Coronary artery (tissue), 2 donors: ENCODE measurements at regions not wholly inside any gene's neighbourhood (a gene's known extent, or its start where the extent isn't known, plus 50 kb on each side); places are given as distances from the start of the nearest gene placed in this dataset.

Experiments
- DNase-seq: peaks from one replicate; pipeline ENCODE4 v3.0.0-alpha.2; 2017; ENCODE audit warnings: low spot score
- H3K27ac ChIP-seq, 2 donors: fragments of 200-600 bp; sonication (generic); one replicate each; pipeline ENCODE4 v1.5.1; 2016 to 2019
- H3K4me3 ChIP-seq: fragments of 200-600 bp; sonication (generic); 2 replicates; pipeline ENCODE4 v1.5.1; 2016; ENCODE audit warnings: mild to moderate bottlenecking, moderate library complexity
- TF ChIP-seq, protein P1 (sequence below): fragments of 200-600 bp; sonication (generic); IDR thresholded peaks from one replicate; pipeline ENCODE4 v1.5.1; 2019; ENCODE audit warnings: antibody characterized with exemption

DNA sequence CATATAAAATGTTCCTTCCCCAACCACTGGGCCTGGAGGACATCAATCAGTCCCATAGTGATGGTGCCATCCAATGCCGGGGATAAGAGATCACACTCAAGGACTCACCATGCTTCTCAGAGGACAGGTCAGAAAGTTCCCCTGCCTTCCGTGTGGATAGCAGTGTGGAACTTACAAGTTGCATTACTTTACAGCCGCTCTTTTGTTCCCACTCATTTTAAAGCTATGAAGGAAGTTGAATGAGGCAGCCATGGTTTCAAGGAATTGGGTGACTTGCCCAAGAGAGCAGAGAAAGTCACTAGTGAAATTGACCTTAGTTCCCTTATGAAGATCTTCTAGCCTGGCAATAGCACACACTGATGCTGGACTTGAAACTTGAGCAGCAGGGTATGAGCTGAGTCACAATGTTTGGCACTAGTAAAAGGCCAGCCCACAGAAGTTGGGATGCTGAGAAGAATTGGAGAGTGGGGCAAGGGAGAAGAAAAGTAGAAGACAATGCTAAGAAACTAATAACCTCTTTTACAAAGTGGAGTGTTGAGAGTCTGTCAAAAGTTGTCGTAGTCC, 78.7 kb downstream of the CXCL12 start:
- TF ChIP-seq, protein P1, sequence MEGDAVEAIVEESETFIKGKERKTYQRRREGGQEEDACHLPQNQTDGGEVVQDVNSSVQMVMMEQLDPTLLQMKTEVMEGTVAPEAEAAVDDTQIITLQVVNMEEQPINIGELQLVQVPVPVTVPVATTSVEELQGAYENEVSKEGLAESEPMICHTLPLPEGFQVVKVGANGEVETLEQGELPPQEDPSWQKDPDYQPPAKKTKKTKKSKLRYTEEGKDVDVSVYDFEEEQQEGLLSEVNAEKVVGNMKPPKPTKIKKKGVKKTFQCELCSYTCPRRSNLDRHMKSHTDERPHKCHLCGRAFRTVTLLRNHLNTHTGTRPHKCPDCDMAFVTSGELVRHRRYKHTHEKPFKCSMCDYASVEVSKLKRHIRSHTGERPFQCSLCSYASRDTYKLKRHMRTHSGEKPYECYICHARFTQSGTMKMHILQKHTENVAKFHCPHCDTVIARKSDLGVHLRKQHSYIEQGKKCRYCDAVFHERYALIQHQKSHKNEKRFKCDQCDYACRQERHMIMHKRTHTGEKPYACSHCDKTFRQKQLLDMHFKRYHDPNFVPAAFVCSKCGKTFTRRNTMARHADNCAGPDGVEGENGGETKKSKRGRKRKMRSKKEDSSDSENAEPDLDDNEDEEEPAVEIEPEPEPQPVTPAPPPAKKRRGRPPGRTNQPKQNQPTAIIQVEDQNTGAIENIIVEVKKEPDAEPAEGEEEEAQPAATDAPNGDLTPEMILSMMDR: no peak
- Histone ChIP-seq H3K4me3 (no peak overlapping the region), H3K27ac (peak overlapping the region in 1 of 2 donors; percentile 13)
- no peak for DNase-seq

DNA sequence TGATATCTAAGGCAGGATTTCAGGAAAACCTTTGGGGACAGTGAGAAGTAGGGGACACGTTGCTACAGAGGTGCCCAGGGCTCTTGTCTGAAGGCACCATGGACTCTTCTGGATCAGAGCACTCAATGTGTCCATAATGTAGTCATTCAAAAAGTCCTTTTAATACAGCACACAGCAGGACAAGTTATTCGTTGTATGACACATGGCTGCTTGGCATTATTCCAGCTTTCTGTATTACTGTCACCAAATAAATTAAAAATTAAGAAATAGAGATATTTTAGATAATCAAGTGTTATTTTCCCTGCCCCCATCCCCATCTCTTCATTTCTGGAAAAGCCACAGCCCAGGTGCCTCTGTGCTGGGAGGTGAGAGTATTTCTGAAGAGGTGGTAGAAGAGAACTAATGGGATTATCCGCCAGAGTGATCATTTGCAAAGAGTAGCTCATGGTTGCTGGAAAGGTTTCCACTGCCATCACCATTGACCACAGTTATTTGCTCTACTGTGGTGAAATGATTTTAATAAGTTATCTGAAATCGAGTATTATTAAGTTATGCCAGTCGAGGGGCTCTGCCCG, 83.0 kb downstream of the CXCL12 start:
- no peak overlapping the region for H3K27ac ChIP-seq
- TF ChIP-seq, protein P1: no peak
- H3K4me3 ChIP-seq: no peak overlapping the region
- DNase-seq: no peak

DNA sequence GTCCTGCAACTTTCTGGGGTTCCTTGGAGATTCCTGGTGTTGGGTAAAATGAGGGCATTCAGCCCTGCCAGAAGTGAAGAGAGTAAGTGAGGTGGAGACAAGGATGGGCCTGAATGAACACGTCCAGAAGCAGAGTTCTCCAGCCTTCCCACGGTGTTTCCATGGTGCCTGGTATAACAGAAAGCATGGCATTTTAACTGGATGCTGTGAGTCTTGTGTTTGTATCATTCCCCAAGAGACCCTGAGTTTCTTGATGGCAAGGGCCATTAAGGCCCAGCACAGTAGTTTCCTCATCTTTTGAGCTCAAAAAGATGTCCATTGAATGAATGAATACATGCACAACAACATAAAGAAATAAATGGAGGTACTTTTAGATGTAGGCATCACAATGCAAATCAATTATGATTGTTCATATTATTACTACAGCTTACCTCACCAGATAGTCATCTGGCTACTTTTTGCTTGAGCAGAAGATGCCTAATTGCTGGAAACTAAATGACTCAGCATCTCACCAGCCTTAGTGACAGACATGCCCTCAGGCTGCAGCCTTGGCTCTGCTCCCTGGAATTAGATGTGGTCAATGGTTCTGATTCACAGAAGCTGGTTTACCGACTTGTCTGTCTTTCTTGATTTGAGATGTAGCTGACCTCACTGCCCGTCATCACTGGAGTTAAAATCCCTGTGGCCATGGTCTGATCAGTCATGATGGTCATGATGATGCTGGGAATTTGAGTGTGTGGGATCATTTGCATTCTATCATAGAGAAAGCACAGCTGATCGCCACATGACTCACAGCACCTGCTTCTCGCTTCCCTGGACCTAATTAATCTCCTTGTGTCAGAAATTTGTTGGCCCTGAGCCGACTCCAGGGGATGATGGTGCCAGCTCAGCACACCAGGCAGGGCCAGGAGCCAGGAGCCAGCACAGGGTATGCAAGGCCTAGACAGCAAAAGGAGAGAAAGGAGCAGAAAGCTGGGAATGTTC, 83.9 kb downstream of the CXCL12 start:
- DNase-seq: no peak
- no peak overlapping the region for H3K4me3 ChIP-seq
- TF ChIP-seq, protein P1: no peak
- no peak overlapping the region for H3K27ac ChIP-seq

DNA sequence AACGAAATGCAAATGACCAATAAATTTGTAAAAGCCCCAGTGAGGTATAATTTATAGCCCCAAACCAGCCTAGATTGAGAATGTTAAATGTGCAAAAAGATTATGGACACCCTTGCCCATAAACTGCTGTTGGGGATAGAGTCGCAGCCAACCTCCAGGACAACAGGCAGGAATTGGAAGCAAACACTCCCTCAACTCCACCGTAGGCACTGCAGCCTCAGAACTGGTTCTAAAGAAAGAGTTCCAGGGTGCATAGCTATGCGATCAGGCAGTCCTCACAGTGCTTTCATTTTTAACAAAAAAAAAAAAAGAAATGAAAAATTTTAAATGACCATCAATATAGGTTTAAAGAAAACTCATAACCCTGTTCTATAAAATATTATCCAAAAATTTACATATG, 86.2 kb downstream of the CXCL12 start:
- no peak overlapping the region for H3K27ac ChIP-seq
- no peak for DNase-seq
- no peak overlapping the region for H3K4me3 ChIP-seq
- TF ChIP-seq, protein P1: no peak

DNA sequence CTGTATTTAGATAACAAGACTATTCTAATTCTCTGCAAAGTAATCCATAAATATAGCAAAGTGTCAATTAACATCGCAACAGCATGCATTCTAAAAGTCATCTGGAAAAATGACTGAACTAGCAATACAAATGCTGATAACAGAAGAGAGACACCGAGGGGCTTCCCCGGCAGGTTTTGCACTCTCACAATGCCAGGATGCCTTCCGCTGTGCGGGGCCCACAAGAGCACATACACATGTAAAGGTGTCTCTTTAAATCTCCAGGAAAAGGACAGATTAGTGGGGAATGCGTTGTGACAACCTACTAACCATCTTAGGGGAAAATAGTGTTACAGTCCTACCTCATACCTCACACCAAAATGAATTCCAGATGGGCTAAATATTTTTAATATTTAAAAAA, 86.9 kb downstream of the CXCL12 start:
- H3K4me3 ChIP-seq: no peak overlapping the region
- TF ChIP-seq, protein P1: no peak
- DNase-seq: no peak
- no peak overlapping the region for H3K27ac ChIP-seq

DNA sequence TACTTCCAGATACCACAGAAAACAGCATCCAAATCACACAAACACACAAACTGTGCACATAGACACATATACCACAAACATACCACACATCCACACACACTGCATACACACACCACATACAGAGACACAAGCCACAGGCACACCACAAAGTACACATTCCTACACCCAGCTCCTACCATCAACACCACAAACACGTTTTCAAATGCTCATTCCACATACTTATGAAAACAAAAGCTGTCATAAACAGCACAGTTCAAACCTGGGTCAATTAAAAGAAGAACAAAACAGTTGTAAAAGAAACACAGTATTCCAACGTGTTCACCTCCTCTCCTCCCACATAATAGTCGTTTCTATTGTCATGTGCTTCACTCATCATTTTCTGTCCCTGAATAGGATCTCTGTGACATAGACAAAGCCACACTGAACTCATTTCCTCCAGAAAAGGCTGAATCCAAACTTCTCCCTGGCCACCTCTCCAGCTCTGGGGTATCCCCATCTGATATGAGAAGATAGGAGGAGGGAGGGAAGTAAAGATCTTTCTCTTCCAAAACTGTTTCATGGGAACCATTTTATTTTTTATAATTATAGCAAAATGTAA, 89.2 kb downstream of the CXCL12 start:
- DNase-seq: no peak
- Histone ChIP-seq H3K4me3 (no peak overlapping the region), H3K27ac (no peak overlapping the region)
- TF ChIP-seq, protein P1: no peak
